CD4-positive, alpha-beta T cell treated with Interleukin-21 for 1 hour (primary cell): ENCODE measurements at regions not wholly inside any gene's neighbourhood (a gene's known extent, or its start where the extent isn't known, plus 50 kb on each side); places are given as distances from the start of the nearest gene placed in this dataset.

Source experiments
- DNase-seq: peaks from one replicate; pipeline ENCODE4 v3.0.0-alpha.2; 2020

- DNase-seq, result no peak
These were observed 174.7 kb downstream of the IGLL1 start for GRCh38 chr22:23405366-23405851.

DNA sequence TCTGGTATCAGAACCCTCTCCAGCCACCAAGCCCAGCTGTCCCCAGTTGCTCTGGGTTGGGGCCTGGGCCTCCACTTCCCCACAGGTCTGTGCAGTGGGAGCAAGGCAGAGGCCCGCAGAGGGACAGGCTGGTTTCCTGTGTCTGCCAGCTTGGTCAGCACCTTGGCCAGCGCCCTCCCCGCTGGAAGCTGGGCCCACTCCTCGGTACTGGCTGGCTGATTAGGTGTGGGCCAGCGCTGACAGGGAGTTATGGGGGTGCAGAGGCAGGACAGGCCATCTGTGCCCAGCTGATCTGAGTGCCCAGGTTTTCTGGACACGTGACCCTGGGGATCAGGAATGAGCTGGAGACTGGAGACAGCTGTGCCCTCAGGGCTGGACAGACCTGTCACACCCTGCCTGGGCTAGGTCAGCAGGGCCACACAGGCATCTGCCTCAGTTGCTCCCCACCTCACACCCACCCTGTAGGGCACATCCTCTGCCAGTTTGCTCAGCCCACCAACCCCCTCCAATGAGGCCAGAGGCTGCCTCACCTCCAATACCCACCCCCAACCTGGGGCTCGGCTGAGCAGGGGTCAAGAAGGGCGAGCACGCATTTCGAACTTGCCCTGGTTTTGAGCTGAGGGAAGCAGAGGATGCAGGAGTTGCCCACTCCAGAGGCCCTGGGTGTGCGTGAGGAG, 175.3 kb downstream of the IGLL1 start:
- no peak for DNase-seq

DNA sequence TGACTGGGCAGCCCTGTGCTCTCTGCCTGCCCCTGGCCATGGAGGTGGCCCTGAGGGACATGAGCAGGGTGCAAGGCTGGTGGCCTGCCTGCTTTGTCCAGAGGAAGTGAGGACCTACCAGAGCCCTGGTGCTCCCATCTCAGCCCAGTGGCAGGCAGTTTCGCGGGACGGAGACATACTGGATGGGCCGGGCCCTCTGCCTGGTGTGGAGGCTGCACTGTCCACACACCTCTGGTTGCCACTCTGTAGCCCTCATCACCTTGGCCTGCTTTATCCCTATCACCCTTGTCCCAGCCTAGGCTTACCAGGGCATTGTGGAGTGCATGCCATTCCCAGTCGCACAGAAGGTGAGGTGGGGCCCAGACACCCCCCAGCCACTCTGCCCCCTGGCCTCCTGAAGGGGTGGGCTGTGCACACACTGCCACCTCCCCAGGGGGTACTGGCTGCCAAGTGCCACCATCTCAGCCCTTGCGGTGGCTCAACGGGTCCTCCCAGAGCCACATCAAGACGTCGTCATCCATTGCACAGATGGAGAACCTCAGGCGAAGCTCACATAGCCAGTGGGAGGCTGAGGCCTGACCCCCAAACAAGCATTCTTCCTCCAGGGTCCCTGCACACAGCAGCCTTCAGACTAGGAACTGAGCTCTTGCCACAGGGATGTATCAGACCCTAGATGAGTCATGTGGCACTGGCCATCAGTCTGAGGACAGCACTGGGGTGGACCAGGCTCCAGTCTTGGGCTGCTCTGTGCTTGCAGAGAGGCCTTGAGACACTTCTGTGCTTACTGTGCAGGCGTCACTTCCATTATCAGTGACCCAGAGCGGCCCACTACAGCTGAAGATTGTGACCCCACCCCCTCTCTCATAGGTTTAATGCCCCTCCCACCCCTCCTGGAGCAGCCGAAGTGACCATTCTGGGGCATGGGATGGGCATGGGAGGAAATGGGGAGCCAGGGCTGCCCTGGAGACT, 176.1 kb downstream of the IGLL1 start:
- no peak for DNase-seq

GRCh38 chr22:23403152-23403719, 176.9 kb downstream of the IGLL1 start:
- no peak for DNase-seq

- peak; percentile 43 for DNase-seq
These were observed 177.6 kb downstream of the IGLL1 start for GRCh38 chr22:23402275-23403151.

DNA sequence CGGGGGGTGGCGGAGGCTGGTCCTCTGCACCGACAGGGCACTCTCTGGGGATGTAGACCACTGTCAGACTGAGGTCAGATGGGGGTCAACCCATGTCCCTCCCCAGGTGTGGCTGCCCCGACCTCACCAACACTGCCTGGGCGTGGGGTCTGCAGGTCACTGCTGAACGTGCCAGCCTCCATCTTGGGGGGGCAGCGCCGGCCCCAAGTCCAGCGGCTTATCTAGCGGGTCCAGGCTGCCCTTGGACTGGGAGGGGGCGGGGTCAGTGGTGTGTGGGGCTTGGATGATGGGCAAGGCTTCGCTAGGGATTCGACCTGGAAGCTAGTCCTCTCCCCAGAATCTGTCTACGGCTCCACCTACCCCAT, 178.2 kb downstream of the IGLL1 start:
- DNase-seq, result no peak

GRCh38 chr22:23401111-23401909, 178.8 kb downstream of the IGLL1 start:
- no peak for DNase-seq

DNA sequence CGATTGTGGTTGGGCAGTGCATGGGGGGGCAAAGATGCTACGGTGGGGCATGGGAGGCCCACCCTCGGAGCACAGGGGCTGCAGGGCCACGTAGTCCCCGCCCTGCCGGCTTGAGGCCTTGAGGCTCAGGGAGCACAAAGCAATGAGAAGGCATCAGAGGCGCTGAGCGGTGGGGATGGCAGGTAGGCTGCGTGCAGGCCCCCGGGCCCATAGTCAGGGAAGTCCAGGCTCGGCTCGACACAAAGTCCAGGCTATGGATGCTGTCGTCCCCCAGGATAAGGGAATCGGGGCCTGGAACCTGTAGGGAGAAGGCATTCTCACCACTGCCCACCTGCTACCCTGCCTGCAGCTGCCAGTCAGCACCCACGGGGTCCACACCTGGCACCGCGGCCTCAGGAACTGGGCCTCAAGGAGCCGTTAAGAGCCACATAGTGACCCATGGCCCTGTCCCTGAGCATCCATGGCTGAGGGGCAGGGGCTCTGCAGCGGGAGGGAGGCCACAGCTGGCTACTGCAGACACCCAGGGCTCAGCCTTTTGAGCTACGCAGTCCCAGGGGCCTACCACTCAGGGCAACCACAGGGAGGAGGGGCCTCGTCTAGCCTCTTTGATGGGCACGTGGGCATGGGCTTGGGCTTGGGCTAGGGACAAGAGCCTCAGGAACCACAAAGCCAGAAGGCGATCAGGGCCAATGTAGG, 179.7 kb downstream of the IGLL1 start:
- no peak for DNase-seq

DNA sequence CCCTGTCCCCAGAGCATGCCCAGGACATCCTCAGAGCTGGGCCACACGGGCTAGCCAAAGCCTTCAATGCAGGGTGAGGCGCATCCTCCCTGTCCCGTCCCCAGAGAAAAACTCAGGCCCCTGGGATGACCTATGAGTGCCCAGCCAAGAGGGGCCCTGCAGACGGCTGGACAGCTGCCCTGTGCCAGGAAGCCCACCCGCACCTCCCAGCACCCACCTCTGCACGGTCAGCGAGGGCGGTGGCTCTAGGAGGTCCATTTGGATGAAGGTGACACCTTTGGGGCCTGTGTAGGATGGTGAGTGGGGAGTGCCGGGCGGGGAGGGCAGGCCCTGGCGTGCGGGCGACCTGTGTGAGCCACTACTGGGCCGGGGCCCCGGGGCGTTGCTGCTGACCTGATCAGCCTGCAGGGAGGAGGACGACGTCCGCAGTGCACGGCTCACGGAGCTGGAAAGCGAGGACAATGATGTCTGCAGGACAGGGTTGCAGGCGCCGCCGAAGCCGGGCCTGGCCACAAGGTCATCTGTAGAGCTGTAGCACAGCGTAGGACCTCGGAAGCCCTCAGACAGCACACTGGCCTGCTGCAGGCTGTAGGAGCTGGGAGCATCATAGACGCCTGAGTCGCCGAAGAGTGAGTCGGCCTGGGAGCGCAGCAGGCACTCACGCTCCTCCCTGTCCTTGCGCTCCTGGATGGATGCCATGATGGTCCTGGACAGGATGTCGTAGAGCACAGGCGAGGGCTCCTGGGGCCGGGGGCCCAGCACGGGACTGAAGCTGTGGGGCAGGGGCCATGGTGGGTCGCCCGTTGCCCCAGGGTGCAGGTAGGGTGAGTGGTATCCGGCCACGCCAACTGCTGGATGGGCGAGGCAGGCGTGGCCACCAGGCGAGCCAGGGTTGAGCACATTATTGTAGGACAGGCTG, 180.5 kb downstream of the IGLL1 start:
- DNase-seq, result no peak

DNA sequence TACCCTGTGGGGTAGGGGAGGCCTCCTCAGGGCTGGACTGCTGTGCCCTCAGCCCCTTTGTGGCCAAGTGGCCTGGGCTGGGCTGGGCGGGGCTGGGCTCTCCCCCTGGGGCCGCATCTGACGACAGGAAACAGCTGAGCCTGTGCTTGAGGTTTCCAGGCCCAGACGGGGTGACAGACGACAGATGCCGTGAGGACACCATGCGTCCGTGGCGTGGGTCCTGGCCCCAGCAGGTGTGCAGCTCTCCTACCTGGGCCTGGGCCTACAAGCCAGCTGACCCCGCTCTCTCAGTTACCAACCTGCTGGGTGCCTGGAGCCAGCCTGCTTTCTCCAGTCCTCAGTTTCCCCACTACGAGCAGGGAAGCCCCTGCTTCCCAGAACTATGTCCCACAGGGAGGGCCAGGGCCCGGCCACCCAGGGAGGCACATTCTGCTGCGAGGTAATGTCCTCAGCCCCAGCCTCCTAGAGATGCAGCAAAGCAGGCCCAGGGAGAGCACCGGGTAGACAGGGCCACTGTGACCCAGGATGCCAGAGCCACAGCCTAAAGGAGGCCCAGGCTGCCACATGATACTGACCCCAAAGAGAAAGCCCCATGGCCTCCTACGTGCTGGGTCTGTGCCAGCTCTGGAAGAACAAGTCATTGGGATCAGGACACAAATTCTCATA, 181.3 kb downstream of the IGLL1 start:
- no peak for DNase-seq

- no peak for DNase-seq
These were observed 182.2 kb downstream of the IGLL1 start for GRCh38 chr22:23397613-23398567.

DNA sequence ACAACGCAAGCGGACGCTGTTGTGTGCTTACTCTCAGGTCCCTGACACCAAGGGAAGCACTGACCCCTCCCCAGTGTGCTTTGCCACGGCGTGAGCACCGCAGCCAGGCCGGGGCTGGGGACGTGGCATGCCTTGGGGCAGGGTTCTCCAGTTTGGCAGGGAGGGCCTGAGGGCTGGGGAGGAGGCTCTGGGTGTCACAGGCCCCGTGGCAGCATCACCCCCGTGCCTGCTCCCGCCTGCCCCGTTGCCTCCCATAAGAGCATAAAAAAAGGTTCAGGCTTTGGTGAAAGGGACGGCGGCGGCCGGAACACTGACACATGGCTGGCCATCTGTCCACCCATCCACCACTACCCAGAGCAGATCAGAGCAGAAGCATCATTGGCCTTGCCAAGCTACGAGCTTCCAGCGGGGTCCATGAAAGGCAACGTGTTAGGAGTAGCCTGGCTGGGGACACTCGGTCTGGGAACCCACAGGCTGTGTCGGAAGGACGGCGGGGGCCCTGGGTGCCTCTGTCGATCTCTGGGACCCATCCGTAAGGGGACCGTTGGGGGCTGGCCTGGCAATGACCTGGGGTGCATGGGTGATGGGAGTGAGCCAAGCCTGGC, 183.0 kb downstream of the IGLL1 start:
- no peak for DNase-seq

- no peak for DNase-seq
These were observed 183.6 kb downstream of the IGLL1 start for GRCh38 chr22:23396362-23397007.

DNA sequence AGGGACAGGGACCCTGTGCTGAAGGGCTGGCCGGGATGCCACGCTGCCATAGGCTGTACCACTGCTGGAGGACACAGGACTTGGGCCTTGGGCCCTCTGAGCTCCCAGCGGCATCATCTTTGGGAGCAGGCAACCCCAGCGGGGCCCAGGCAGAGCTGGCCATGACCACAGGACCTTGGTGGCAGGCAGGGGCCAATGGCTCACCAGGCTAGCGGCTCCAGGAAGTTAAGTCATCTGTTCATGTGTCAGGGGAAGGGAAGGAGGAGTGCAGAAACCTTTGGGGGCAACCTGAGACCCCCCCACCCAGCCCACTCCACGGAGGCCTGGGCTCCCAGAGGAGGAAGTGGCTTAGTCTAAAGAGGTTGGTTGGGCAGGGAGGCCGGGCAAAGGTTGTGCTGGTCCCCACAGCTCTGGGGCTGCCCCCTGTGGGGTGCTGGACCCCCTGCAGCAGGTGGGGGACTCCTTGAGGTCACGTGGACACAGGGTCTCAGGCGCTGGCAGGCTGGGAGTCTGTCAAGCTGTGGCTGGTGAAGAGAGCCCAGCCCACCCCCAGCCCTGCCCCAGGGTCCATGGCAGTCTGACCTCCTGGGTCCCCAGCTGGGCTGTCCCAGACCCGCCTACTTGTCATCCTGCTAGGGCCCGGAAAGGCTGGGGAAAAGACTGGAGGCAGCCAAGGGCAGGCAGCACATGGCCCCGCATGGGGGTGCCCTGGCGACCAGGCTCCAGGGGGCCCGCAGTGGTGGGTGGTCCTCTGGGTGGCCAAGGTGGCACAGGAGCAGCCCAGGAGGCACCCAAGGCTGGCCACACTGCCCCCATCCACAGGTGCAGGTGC, 184.3 kb downstream of the IGLL1 start:
- no peak for DNase-seq

- DNase-seq, result no peak
These were observed 185.4 kb downstream of the IGLL1 start for GRCh38 chr22:23394525-23395326.
